IMR-90 (cell line): ENCODE measurements at regions not wholly inside any gene's neighbourhood (a gene's known extent, or its start where the extent isn't known, plus 50 kb on each side); places are given as distances from the start of the nearest gene placed in this dataset.

Experiments used
- ATAC-seq: fragments of 200-7000 bp; cut with Tn5 transposase; 2 replicates; pipeline ENCODE4 v1.9.1; 2020; ENCODE audit warnings: low read depth, mild to moderate bottlenecking, moderate library complexity
- BruUV-seq: library from RNA; stranded (reverse); fragments of 400-500 nt; replicated peaks from 2 replicates; lab custom pipeline; 2021; lab: Mats Ljungman, UMichigan
- CTCF ChIA-PET: fragments of 300-600 bp; formaldehyde crosslinking; extraction: SDS; loops from one replicate; lab custom pipeline; 2021; ENCODE audit warnings: antibody characterized with exemption; lab: Yijun Ruan, JAX
- POLR2A ChIA-PET: fragments of 300-600 bp; sonication (Branson Sonifier 250); formaldehyde crosslinking; loops from one replicate; lab custom pipeline; 2022; ENCODE audit warnings: antibody characterized with exemption; ENCODE audit not compliant: unreplicated experiment; lab: Charles Lee
- DNase-seq: peaks from one replicate; pipeline ENCODE4 v3.0.0; 2013
- H2AFZ ChIP-seq: replicated peaks from 2 replicates; pipeline ENCODE3; 2013; ENCODE audit warnings: low read length, mild to moderate bottlenecking; ENCODE audit not compliant: poor library complexity
- H2AK5ac ChIP-seq: 2 replicates; pipeline ENCODE4 v1.6.1; 2013; ENCODE audit warnings: low read depth, low read length, inconsistent platforms
- H2AK9ac ChIP-seq: replicated peaks from 2 replicates; pipeline ENCODE3; 2013; ENCODE audit warnings: mild to moderate bottlenecking, low read depth, low read length, moderate library complexity; ENCODE audit not compliant: poor library complexity
- H2BK120ac ChIP-seq: 2 replicates; pipeline ENCODE4 v1.6.1; 2013; ENCODE audit warnings: low read depth, low read length, inconsistent platforms
- H2BK15ac ChIP-seq: 3 replicates; pipeline ENCODE4 v1.6.1; 2013; ENCODE audit warnings: low read depth, low read length, inconsistent platforms
- H2BK20ac ChIP-seq: 2 replicates; pipeline ENCODE4 v1.6.1; 2013; ENCODE audit warnings: low read depth, mild to moderate bottlenecking, inconsistent platforms, low read length, moderate library complexity
- H2BK5ac ChIP-seq: 2 replicates; pipeline ENCODE4 v1.6.1; 2013; ENCODE audit warnings: mild to moderate bottlenecking, low read depth, low read length, inconsistent platforms; ENCODE audit not compliant: poor library complexity, severe bottlenecking
- H3K14ac ChIP-seq: replicated peaks from 2 replicates; pipeline ENCODE4 v1.6.1; 2013; ENCODE audit warnings: low read depth, low read length, inconsistent platforms
- H3K18ac ChIP-seq: 2 replicates; pipeline ENCODE4 v1.6.1; 2013; ENCODE audit warnings: low read depth, low read length, control low read depth
- H3K23ac ChIP-seq: 2 replicates; pipeline ENCODE4 v1.6.1; 2013; ENCODE audit warnings: low read depth, low read length, inconsistent platforms
- H3K27ac ChIP-seq: 2 replicates; pipeline ENCODE4 v1.5.1; 2013; ENCODE audit warnings: mild to moderate bottlenecking, control low read depth, low read length; ENCODE audit not compliant: insufficient read depth
- H3K27me3 ChIP-seq: 2 replicates; pipeline ENCODE4 v1.6.1; 2013; ENCODE audit warnings: low read length; ENCODE audit not compliant: control insufficient read depth, insufficient read depth
- H3K36me3 ChIP-seq: 2 replicates; pipeline ENCODE4 v1.6.1; 2013; ENCODE audit warnings: low read length, mixed read lengths; ENCODE audit not compliant: control insufficient read depth, insufficient read depth
- H3K4ac ChIP-seq: 2 replicates; pipeline ENCODE4 v1.6.1; 2013; ENCODE audit warnings: low read depth, low read length, inconsistent platforms
- H3K4me1 ChIP-seq: 2 replicates; pipeline ENCODE4 v1.6.1; 2013; ENCODE audit warnings: low read length, mixed read lengths; ENCODE audit not compliant: control insufficient read depth, insufficient read depth
- H3K4me2 ChIP-seq: 2 replicates; pipeline ENCODE4 v1.6.1; 2013; ENCODE audit warnings: low read depth, mild to moderate bottlenecking, control low read depth, low read length, moderate library complexity
- H3K4me3 ChIP-seq: 2 replicates; pipeline ENCODE4 v1.5.1; 2013; ENCODE audit warnings: low read depth, mild to moderate bottlenecking, control low read depth, low read length, moderate library complexity; ENCODE audit not compliant: insufficient read depth
- H3K56ac ChIP-seq: 2 replicates; pipeline ENCODE4 v1.6.1; 2013; ENCODE audit warnings: low read length, inconsistent platforms; ENCODE audit not compliant: insufficient read depth; ENCODE audit errors: extremely low read depth
- H3K79me1 ChIP-seq, 2 experiments: 2 replicates each; pipeline ENCODE4 v1.6.1; 2013; ENCODE audit warnings: low read length in 2 of 2, inconsistent platforms in 1 of 2, low read depth in 1 of 2
- H3K9ac ChIP-seq: 2 replicates; pipeline ENCODE4 v1.6.1; 2013; ENCODE audit warnings: low read depth, low read length, control low read depth
- H3K9me1 ChIP-seq: 2 replicates; pipeline ENCODE4 v1.6.1; 2013; ENCODE audit warnings: low read length, inconsistent platforms; ENCODE audit not compliant: insufficient read depth
- H3K9me3 ChIP-seq: 2 replicates; pipeline ENCODE4 v1.6.1; 2013; ENCODE audit warnings: low read length; ENCODE audit not compliant: control insufficient read depth, insufficient read depth
- H4K20me1 ChIP-seq: 2 replicates; pipeline ENCODE4 v1.6.1; 2013; ENCODE audit warnings: low read length, inconsistent platforms; ENCODE audit not compliant: insufficient read depth
- H4K5ac ChIP-seq: 2 replicates; pipeline ENCODE4 v1.6.1; 2013; ENCODE audit warnings: mild to moderate bottlenecking, low read depth, low read length, control low read depth
- H4K8ac ChIP-seq, 2 experiments: 2 replicates each; pipeline ENCODE4 v1.6.1; 2013; ENCODE audit warnings: low read depth in 2 of 2, low read length in 2 of 2, control low read depth in 1 of 2, inconsistent platforms in 1 of 2
- H4K91ac ChIP-seq: 2 replicates; pipeline ENCODE4 v1.6.1; 2013; ENCODE audit warnings: low read depth, low read length, inconsistent platforms; ENCODE audit not compliant: insufficient read depth
- CEBPB ChIP-seq: IDR thresholded peaks from 2 replicates; pipeline ENCODE4 v1.6.1; 2012; ENCODE audit warnings: low read depth, low read length, improper control_type of control experiment
- CTCF ChIP-seq: conservative IDR thresholded peaks from 2 replicates; pipeline ENCODE4 v1.5.1; 2012; ENCODE audit warnings: mild to moderate bottlenecking, low read depth, low read length, improper control_type of control experiment
- FOS ChIP-seq: fragments of 150-350 bp; IDR thresholded peaks from 2 replicates; pipeline ENCODE4 v1.6.1; 2016; ENCODE audit warnings: low read depth, low read length
- MAZ ChIP-seq: IDR thresholded peaks from 2 replicates; pipeline ENCODE4 v1.6.1; 2012; ENCODE audit warnings: low read depth, mild to moderate bottlenecking, low read length, improper control_type of control experiment, moderate library complexity, borderline replicate concordance
- POLR2A ChIP-seq: IDR thresholded peaks from 2 replicates; pipeline ENCODE4 v1.6.1; 2012; ENCODE audit warnings: mild to moderate bottlenecking, low read depth, low read length
- USF2 ChIP-seq: fragments of 150-350 bp; IDR thresholded peaks from 2 replicates; pipeline ENCODE4 v1.6.1; 2017; ENCODE audit warnings: mild to moderate bottlenecking, antibody characterized with exemption, low read length, low read depth
- WGBS, 2 experiments: methylation state at CpG; one replicate each; pipeline versions ENCODE4 v1.1.5 to v1.1.7; 2013; ENCODE audit warnings: missing lambda C conversion rate in 2 of 2; ENCODE audit not compliant: insufficient read length in 1 of 2; ENCODE audit errors: extremely low coverage in 2 of 2; 5-methylcytosine and 5-hydroxymethylcytosine counted together
- dilution Hi-C: fragments of 300-500 bp; cut with HindIII; formaldehyde crosslinking; loops from one replicate; pipeline ENCODE4 v1.14.3; 2018; ENCODE audit warnings: low sequenced_read_pairs; ENCODE audit not compliant: unreplicated experiment
- in situ Hi-C: fragments of 300-500 bp; cut with MboI; formaldehyde crosslinking; loops from 3 replicates; pipeline ENCODE4 v1.14.3; 2019; ENCODE audit warnings: low sequenced_read_pairs, inconsistent platforms, mixed read lengths
- intact Hi-C: fragments of 100-400 bp; cut with micrococcal nuclease; formaldehyde crosslinking; loops from 2 replicates; pipeline ENCODE4 v1.10.0; 2022

- no CpG with 5 or more reads among the region's 1 CpG for WGBS, 2 experiments
- no TSS peak for BruUV-seq
- no peak overlapping the region for H2AK5ac ChIP-seq
- H2BK120ac ChIP-seq, result no peak overlapping the region
- no peak overlapping the region for H2AK9ac ChIP-seq
- ChIA-PET POLR2A (no interaction called here), CTCF (no interaction called here)
- intact Hi-C loops, result no loop called here
- no peak overlapping the region for H3K9ac ChIP-seq
- H4K91ac ChIP-seq, result no peak overlapping the region
- peaks cover 5% of the 10 kb centered on the region; the same call in 1 of the 2 replicates for H3K9me3 ChIP-seq
- no peak overlapping the region for H4K8ac ChIP-seq
- no peak overlapping the region for H2BK15ac ChIP-seq
- H3K14ac ChIP-seq, result no peak overlapping the region
- no peaks in the 10 kb centered on the region for H3K79me1 ChIP-seq
- H3K36me3 ChIP-seq, result no peaks in the 10 kb centered on the region
- H3K4ac ChIP-seq, result no peak overlapping the region
- no peak for ATAC-seq
- no peak for DNase-seq
- H2BK20ac ChIP-seq, result no peak overlapping the region
- H3K4me2 ChIP-seq, result no peak overlapping the region
- H3K4me3 ChIP-seq, result no peak overlapping the region
- no peak overlapping the region for H3K27ac ChIP-seq
- dilution Hi-C loops, result no loop called here
- no peak overlapping the region for H2AFZ ChIP-seq
- no peak overlapping the region for H3K23ac ChIP-seq
- H3K27me3 ChIP-seq, result no peaks in the 10 kb centered on the region
- in situ Hi-C loops, result no loop called here
- TF ChIP-seq MAZ (no peak), POLR2A (no peak), CTCF (no peak), FOS (no peak), USF2 (no peak), CEBPB (no peak)
- no peaks in the 10 kb centered on the region for H4K20me1 ChIP-seq
- H2BK5ac ChIP-seq, result no peak overlapping the region
- no peak overlapping the region for H4K5ac ChIP-seq
- H3K4me1 ChIP-seq, result no peaks in the 10 kb centered on the region
- no peaks in the 10 kb centered on the region for H3K9me1 ChIP-seq
- H3K18ac ChIP-seq, result no peak overlapping the region
- no peak overlapping the region for H3K56ac ChIP-seq
These were observed 638.1 kb downstream of the DSC3 start for GRCh38 chr18:30404422-30404821.
